Liver (tissue), 8 donors: ENCODE measurements at regions not wholly inside any gene's neighbourhood (a gene's known extent, or its start where the extent isn't known, plus 50 kb on each side); places are given as distances from the start of the nearest gene placed in this dataset.

Experiments
- DNase-seq: peaks from one replicate; pipeline ENCODE4 v3.0.0-alpha.2; 2017; ENCODE audit warnings: low spot score
- H3K27ac ChIP-seq, 2 donors: one replicate each; pipeline ENCODE4 v1.7.0; 2013; ENCODE audit warnings: inconsistent platforms in 2 of 2, low read length in 2 of 2, control low read depth in 1 of 2, low read depth in 1 of 2, mild to moderate bottlenecking in 1 of 2
- H3K27me3 ChIP-seq, 4 donors: one replicate each; pipeline versions ENCODE4 v1.6.1 to v1.7.0; 2013; ENCODE audit warnings: low read length in 3 of 4, inconsistent platforms in 1 of 4, mild to moderate bottlenecking in 1 of 4, moderate library complexity in 1 of 4; ENCODE audit not compliant: control insufficient read depth in 4 of 4, insufficient read depth in 4 of 4
- H3K36me3 ChIP-seq, 4 donors: one replicate each; pipeline versions ENCODE4 v1.6.1 to v1.7.0; 2013; ENCODE audit warnings: low read length in 3 of 4, mild to moderate bottlenecking in 3 of 4, low read depth in 1 of 4, moderate library complexity in 1 of 4; ENCODE audit not compliant: control insufficient read depth in 4 of 4, insufficient read depth in 3 of 4
- H3K4me1 ChIP-seq, 4 donors: one replicate each; pipeline versions ENCODE4 v1.6.1 to v1.7.0; 2013; ENCODE audit warnings: low read length in 3 of 4, mild to moderate bottlenecking in 3 of 4, moderate library complexity in 1 of 4; ENCODE audit not compliant: control insufficient read depth in 4 of 4, insufficient read depth in 4 of 4
- H3K4me3 ChIP-seq, 3 donors: one replicate each; pipeline versions ENCODE4 v1.6.1 to v1.7.0; 2013; ENCODE audit warnings: low read length in 3 of 3, control low read depth in 1 of 3, low read depth in 1 of 3, mild to moderate bottlenecking in 1 of 3
- H3K9ac ChIP-seq, 2 donors: one replicate each; pipeline ENCODE4 v1.7.0; 2013; ENCODE audit warnings: low read length in 2 of 2, mild to moderate bottlenecking in 2 of 2, moderate library complexity in 2 of 2, control low read depth in 1 of 2, low read depth in 1 of 2
- H3K9me3 ChIP-seq, 4 donors: one replicate each; pipeline versions ENCODE4 v1.6.1 to v1.7.0; 2013; ENCODE audit warnings: low read length in 3 of 4; ENCODE audit not compliant: control insufficient read depth in 4 of 4
- EGR1 ChIP-seq, 2 donors: IDR thresholded peaks; 2 replicates each; pipeline ENCODE4 v1.6.1; 2016 to 2018; ENCODE audit warnings: antibody characterized with exemption in 2 of 2, low read depth in 2 of 2
- FOXA1 ChIP-seq: IDR thresholded peaks from 2 replicates; pipeline ENCODE4 v1.6.1; 2016; ENCODE audit warnings: antibody characterized with exemption
- FOXA2 ChIP-seq: IDR thresholded peaks from 2 replicates; pipeline ENCODE4 v1.6.1; 2016; ENCODE audit warnings: antibody characterized with exemption
- GABPA ChIP-seq, 2 donors: IDR thresholded peaks in 1 of 2; conservative IDR thresholded peaks in 1 of 2; 2 replicates each; pipeline ENCODE4 v1.6.1; 2016; ENCODE audit warnings: antibody characterized with exemption in 2 of 2, mild to moderate bottlenecking in 1 of 2, moderate library complexity in 1 of 2
- HNF4A ChIP-seq, 2 donors: conservative IDR thresholded peaks; 2 replicates each; pipeline ENCODE4 v1.6.1; 2016; ENCODE audit warnings: antibody characterized with exemption in 2 of 2, mild to moderate bottlenecking in 2 of 2
- HNF4G ChIP-seq: IDR thresholded peaks from 2 replicates; pipeline ENCODE4 v1.6.1; 2016; ENCODE audit warnings: antibody characterized with exemption
- JUND ChIP-seq, 2 donors: IDR thresholded peaks; 2 replicates each; pipeline ENCODE4 v1.6.1; 2016; ENCODE audit warnings: antibody characterized with exemption in 2 of 2
- NR2F2 ChIP-seq: IDR thresholded peaks from 2 replicates; pipeline ENCODE4 v1.6.1; 2016; ENCODE audit warnings: antibody characterized with exemption
- RAD21 ChIP-seq, 2 donors: IDR thresholded peaks; 2 replicates each; pipeline ENCODE4 v1.6.1; 2016; ENCODE audit warnings: antibody characterized with exemption in 2 of 2, mild to moderate bottlenecking in 2 of 2
- RXRA ChIP-seq, 2 donors: IDR thresholded peaks; 2 replicates each; pipeline ENCODE4 v1.6.1; 2017 to 2018; ENCODE audit warnings: antibody characterized with exemption in 2 of 2, mild to moderate bottlenecking in 1 of 2
- SP1 ChIP-seq: IDR thresholded peaks from 2 replicates; pipeline ENCODE4 v1.6.1; 2018; ENCODE audit warnings: antibody characterized with exemption, mild to moderate bottlenecking
- TAF1 ChIP-seq: conservative IDR thresholded peaks from 2 replicates; pipeline ENCODE4 v1.6.1; 2016; ENCODE audit warnings: antibody characterized with exemption, mild to moderate bottlenecking
- YY1 ChIP-seq: IDR thresholded peaks from 2 replicates; pipeline ENCODE4 v1.6.1; 2016; ENCODE audit warnings: antibody characterized with exemption, mild to moderate bottlenecking
- WGBS: extraction: QIAGEN DNeasy Blood & Tissue Kit; methylation state at CpG from one replicate; pipeline ENCODE4 v1.1.7; 2013; 5-methylcytosine and 5-hydroxymethylcytosine counted together
- TF ChIP-seq, protein P1 (sequence below): IDR thresholded peaks from 2 replicates; pipeline ENCODE4 v1.6.1; 2016; ENCODE audit warnings: antibody characterized with exemption
- TF ChIP-seq, protein P2 (sequence below): IDR thresholded peaks from 2 replicates; pipeline ENCODE4 v1.6.1; 2016; ENCODE audit warnings: antibody characterized with exemption
- TF ChIP-seq, protein P3 (sequence below): IDR thresholded peaks from 2 replicates; pipeline ENCODE4 v1.6.1; 2016; ENCODE audit warnings: antibody characterized with exemption, mild to moderate bottlenecking
- TF ChIP-seq, protein P4 (sequence below): IDR thresholded peaks from 2 replicates; pipeline ENCODE4 v1.6.1; 2016; ENCODE audit warnings: antibody characterized with exemption
- TF ChIP-seq, protein P5 (sequence below): fragments of 150-350 bp; IDR thresholded peaks from 2 replicates; pipeline ENCODE4 v1.5.1; 2017; ENCODE audit warnings: improper control_type of control experiment, low read depth, low read length; ENCODE audit not compliant: missing input control
- donor health status: healthy.
- donor health status: healthy.
- donor health status: healthy.
- donor health status: healthy.
- donor health status: healthy.

DNA sequence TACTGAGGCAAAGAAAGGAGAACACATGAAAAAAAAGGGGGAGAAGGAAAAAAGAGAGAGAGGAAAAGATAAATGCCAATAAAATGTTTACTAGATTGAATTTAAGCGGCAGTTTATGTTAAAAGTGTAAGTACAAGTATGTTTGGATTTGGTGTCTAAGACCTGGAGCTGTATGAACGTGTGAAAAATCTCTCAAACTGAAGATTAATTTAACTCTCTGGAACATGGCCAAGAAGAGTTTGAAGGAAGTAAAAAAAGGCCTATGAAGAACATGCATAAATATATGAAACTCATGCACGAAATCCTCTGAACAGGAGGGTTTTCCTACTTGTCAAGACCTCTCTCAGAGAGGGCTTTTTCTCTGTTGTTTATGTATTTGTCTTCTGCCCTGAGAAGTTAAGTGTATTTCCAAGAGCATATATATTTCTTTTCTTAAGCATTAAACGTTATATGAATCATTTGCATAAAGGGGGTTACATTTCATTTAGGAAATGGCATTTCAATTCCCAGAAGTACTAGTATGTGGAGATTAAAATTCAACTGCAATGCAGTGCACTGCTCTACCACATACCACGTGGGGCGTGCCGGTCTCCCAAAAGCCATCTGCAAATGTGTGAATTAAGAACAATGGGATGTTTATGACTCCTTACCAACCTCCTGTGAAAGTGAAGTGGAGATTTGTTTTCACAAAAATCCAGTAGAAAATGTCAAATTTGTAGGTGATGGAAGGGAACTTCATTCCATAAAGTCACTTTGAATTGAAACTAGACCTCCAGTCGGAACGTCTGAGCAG lies 281.1 kb upstream of the TRIB2 start:
- DNase-seq = no peak
- WGBS = 88% methylated on average over 9 of the region's 9 CpGs
- TF ChIP-seq, protein P1, sequence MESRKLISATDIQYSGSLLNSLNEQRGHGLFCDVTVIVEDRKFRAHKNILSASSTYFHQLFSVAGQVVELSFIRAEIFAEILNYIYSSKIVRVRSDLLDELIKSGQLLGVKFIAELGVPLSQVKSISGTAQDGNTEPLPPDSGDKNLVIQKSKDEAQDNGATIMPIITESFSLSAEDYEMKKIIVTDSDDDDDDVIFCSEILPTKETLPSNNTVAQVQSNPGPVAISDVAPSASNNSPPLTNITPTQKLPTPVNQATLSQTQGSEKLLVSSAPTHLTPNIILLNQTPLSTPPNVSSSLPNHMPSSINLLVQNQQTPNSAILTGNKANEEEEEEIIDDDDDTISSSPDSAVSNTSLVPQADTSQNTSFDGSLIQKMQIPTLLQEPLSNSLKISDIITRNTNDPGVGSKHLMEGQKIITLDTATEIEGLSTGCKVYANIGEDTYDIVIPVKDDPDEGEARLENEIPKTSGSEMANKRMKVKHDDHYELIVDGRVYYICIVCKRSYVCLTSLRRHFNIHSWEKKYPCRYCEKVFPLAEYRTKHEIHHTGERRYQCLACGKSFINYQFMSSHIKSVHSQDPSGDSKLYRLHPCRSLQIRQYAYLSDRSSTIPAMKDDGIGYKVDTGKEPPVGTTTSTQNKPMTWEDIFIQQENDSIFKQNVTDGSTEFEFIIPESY = no peak
- TF ChIP-seq YY1 = no peak
- TF ChIP-seq JUND (IDR thresholded peaks at IDR 0.05) = no peak
- TF ChIP-seq HNF4G = no peak
- TF ChIP-seq TAF1 = no peak
- no peak for TF ChIP-seq RAD21 (IDR thresholded peaks at IDR 0.05)
- TF ChIP-seq FOXA1 = no peak
- TF ChIP-seq GABPA (IDR thresholded peaks at IDR 0.05 in 1 of 2, conservative IDR thresholded peaks at IDR 0.05 in 1 of 2) = no peak
- TF ChIP-seq, protein P2, sequence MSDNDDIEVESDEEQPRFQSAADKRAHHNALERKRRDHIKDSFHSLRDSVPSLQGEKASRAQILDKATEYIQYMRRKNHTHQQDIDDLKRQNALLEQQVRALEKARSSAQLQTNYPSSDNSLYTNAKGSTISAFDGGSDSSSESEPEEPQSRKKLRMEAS = no peak
- TF ChIP-seq, protein P3, sequence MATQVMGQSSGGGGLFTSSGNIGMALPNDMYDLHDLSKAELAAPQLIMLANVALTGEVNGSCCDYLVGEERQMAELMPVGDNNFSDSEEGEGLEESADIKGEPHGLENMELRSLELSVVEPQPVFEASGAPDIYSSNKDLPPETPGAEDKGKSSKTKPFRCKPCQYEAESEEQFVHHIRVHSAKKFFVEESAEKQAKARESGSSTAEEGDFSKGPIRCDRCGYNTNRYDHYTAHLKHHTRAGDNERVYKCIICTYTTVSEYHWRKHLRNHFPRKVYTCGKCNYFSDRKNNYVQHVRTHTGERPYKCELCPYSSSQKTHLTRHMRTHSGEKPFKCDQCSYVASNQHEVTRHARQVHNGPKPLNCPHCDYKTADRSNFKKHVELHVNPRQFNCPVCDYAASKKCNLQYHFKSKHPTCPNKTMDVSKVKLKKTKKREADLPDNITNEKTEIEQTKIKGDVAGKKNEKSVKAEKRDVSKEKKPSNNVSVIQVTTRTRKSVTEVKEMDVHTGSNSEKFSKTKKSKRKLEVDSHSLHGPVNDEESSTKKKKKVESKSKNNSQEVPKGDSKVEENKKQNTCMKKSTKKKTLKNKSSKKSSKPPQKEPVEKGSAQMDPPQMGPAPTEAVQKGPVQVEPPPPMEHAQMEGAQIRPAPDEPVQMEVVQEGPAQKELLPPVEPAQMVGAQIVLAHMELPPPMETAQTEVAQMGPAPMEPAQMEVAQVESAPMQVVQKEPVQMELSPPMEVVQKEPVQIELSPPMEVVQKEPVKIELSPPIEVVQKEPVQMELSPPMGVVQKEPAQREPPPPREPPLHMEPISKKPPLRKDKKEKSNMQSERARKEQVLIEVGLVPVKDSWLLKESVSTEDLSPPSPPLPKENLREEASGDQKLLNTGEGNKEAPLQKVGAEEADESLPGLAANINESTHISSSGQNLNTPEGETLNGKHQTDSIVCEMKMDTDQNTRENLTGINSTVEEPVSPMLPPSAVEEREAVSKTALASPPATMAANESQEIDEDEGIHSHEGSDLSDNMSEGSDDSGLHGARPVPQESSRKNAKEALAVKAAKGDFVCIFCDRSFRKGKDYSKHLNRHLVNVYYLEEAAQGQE = no peak
- TF ChIP-seq, protein P4, sequence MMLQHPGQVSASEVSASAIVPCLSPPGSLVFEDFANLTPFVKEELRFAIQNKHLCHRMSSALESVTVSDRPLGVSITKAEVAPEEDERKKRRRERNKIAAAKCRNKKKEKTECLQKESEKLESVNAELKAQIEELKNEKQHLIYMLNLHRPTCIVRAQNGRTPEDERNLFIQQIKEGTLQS = no peak
- no peak for TF ChIP-seq HNF4A (conservative IDR thresholded peaks at IDR 0.05)
- TF ChIP-seq SP1 = no peak
- no peak for TF ChIP-seq EGR1 (IDR thresholded peaks at IDR 0.05; ENCODE audit: low read depth in 2 of 2)
- no peak for TF ChIP-seq FOXA2
- TF ChIP-seq NR2F2 = no peak
- no peak for TF ChIP-seq RXRA (IDR thresholded peaks at IDR 0.05)
- TF ChIP-seq, protein P5, sequence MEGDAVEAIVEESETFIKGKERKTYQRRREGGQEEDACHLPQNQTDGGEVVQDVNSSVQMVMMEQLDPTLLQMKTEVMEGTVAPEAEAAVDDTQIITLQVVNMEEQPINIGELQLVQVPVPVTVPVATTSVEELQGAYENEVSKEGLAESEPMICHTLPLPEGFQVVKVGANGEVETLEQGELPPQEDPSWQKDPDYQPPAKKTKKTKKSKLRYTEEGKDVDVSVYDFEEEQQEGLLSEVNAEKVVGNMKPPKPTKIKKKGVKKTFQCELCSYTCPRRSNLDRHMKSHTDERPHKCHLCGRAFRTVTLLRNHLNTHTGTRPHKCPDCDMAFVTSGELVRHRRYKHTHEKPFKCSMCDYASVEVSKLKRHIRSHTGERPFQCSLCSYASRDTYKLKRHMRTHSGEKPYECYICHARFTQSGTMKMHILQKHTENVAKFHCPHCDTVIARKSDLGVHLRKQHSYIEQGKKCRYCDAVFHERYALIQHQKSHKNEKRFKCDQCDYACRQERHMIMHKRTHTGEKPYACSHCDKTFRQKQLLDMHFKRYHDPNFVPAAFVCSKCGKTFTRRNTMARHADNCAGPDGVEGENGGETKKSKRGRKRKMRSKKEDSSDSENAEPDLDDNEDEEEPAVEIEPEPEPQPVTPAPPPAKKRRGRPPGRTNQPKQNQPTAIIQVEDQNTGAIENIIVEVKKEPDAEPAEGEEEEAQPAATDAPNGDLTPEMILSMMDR = no peak
- H3K4me1 ChIP-seq = peaks cover 0 to under 1% (median 0%) of the 10 kb centered on the region in 4 donors
- H3K9ac ChIP-seq = no peak overlapping the region
- no peaks in the 10 kb centered on the region for H3K36me3 ChIP-seq
- no peaks in the 10 kb centered on the region for H3K27me3 ChIP-seq
- H3K27ac ChIP-seq = no peak overlapping the region
- no peaks in the 10 kb centered on the region for H3K9me3 ChIP-seq
- H3K4me3 ChIP-seq = no peak overlapping the region
